Natural killer cell (primary cell): ENCODE measurements at regions not wholly inside any gene's neighbourhood (a gene's known extent, or its start where the extent isn't known, plus 50 kb on each side); places are given as distances from the start of the nearest gene placed in this dataset.

Experiments used
- ATAC-seq, 3 donors: fragments of 150-1000 bp in 2 of 3; fragments of 200-7000 bp in 1 of 3; cut with Tn5 transposase; 1 replicate in 1 of 3; 2 replicates in 2 of 3; pipeline ENCODE4 v1.10.0; 2021; ENCODE audit warnings: mild to moderate bottlenecking in 2 of 3, moderate library complexity in 2 of 3
- DNase-seq, 2 donors: peaks; one replicate each; pipeline versions ENCODE4 v3.0.0 to v3.0.0-alpha.2; 2013 to 2021; ENCODE audit warnings: mixed read lengths in 1 of 2
- H3K27ac ChIP-seq: one replicate; pipeline ENCODE4 v1.5.1; 2013; ENCODE audit warnings: mild to moderate bottlenecking, low read length
- H3K27me3 ChIP-seq: one replicate; pipeline ENCODE4 v1.6.1; 2013; ENCODE audit warnings: low read length; ENCODE audit not compliant: control insufficient read depth, insufficient read depth
- H3K36me3 ChIP-seq: one replicate; pipeline ENCODE4 v1.6.1; 2013; ENCODE audit warnings: low read length; ENCODE audit not compliant: control insufficient read depth, insufficient read depth
- H3K4me1 ChIP-seq: one replicate; pipeline ENCODE4 v1.6.1; 2013; ENCODE audit warnings: low read length; ENCODE audit not compliant: control insufficient read depth, insufficient read depth
- H3K4me3 ChIP-seq: one replicate; pipeline ENCODE4 v1.5.1; 2013; ENCODE audit warnings: low read length
- H3K9me3 ChIP-seq: one replicate; pipeline ENCODE4 v1.6.1; 2013; ENCODE audit warnings: low read length; ENCODE audit not compliant: control insufficient read depth, insufficient read depth
- H3K27ac Mint-ChIP-seq, 2 donors: one replicate each; pipeline ENCODE4 v1.8.0; 2022; ENCODE audit warnings: mild to moderate bottlenecking in 2 of 2, mixed read lengths in 2 of 2, moderate library complexity in 1 of 2
- H3K27me3 Mint-ChIP-seq, 2 donors: one replicate each; pipeline ENCODE4 v1.8.0; 2022; ENCODE audit warnings: low read depth in 2 of 2, mixed read lengths in 2 of 2
- H3K36me3 Mint-ChIP-seq: one replicate; pipeline ENCODE4 v1.8.0; 2022; ENCODE audit warnings: mixed read lengths
- H3K4me1 Mint-ChIP-seq, 2 donors: one replicate each; pipeline ENCODE4 v1.8.0; 2022; ENCODE audit warnings: mixed read lengths in 2 of 2
- H3K4me3 Mint-ChIP-seq: one replicate; pipeline ENCODE4 v1.8.0; 2022; ENCODE audit warnings: mild to moderate bottlenecking, moderate library complexity, mixed read lengths
- H3K9me3 Mint-ChIP-seq, 2 donors: one replicate each; pipeline ENCODE4 v1.8.0; 2022; ENCODE audit warnings: mixed read lengths in 2 of 2
- WGBS: methylation state at CpG from one replicate; pipeline ENCODE4 v1.1.7; 2013; ENCODE audit warnings: missing lambda C conversion rate; ENCODE audit not compliant: insufficient coverage; 5-methylcytosine and 5-hydroxymethylcytosine counted together
- intact Hi-C: fragments of 100-400 bp; cut with micrococcal nuclease; formaldehyde crosslinking; loops from one replicate; pipeline ENCODE4 v1.14.2; 2022
- TF ChIP-seq, protein P1 (sequence below): fragments of 200-600 bp; IDR thresholded peaks from one replicate; pipeline ENCODE4 v1.8.0; 2022; ENCODE audit warnings: antibody characterized with exemption

DNA sequence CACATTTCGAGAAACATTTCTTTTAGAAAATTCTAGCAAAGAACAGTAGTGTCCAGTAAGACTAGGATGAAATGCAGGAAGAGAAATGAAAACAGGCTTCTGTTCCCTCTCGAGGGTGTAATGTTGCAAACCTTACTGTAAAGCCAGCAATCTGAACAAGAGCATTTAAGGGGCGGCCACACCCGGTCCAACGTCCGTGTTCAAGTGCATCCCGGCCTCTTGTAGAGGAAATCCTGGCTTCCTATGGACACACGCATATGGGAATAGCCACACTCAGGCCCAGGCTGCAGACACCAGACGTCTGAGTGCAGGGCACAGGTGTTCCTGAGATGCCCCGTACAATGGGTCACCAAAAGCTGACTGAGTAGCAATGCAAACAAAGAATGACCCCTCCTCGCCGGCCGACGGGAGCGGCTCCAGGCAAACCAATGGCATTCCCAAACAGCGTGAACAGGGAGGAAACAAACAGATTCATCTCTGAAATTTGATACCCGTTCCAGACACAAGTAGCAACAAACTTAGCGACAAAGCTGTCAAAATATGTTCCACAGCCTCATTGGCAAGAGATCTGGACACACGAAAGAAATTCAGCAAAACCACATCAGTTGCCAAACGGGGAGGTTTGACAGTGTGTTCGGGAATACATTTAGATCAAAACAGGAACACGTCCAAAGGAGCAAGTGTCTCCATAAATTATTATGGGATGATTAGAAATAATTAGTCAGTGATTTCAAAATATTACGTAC, 278.6 kb upstream of the TSHZ3 start:
- H3K4me1 ChIP-seq: no peaks in the 10 kb centered on the region
- H3K4me3 ChIP-seq: no peak overlapping the region
- H3K27me3 ChIP-seq: no peaks in the 10 kb centered on the region
- H3K36me3 ChIP-seq: no peaks in the 10 kb centered on the region
- Mint-ChIP-seq H3K4me1 (no peaks in the 10 kb centered on the region), H3K4me3 (no peak overlapping the region), H3K27ac (no peak overlapping the region), H3K27me3 (peaks cover 4 to 7% of the 10 kb centered on the region in 2 donors), H3K36me3 (no peaks in the 10 kb centered on the region), H3K9me3 (no peaks in the 10 kb centered on the region)
- no peaks in the 10 kb centered on the region for H3K9me3 ChIP-seq
- no peak for DNase-seq
- TF ChIP-seq, protein P1, sequence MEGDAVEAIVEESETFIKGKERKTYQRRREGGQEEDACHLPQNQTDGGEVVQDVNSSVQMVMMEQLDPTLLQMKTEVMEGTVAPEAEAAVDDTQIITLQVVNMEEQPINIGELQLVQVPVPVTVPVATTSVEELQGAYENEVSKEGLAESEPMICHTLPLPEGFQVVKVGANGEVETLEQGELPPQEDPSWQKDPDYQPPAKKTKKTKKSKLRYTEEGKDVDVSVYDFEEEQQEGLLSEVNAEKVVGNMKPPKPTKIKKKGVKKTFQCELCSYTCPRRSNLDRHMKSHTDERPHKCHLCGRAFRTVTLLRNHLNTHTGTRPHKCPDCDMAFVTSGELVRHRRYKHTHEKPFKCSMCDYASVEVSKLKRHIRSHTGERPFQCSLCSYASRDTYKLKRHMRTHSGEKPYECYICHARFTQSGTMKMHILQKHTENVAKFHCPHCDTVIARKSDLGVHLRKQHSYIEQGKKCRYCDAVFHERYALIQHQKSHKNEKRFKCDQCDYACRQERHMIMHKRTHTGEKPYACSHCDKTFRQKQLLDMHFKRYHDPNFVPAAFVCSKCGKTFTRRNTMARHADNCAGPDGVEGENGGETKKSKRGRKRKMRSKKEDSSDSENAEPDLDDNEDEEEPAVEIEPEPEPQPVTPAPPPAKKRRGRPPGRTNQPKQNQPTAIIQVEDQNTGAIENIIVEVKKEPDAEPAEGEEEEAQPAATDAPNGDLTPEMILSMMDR: no peak
- intact Hi-C loops: no loop called here
- no peak overlapping the region for H3K27ac ChIP-seq
- WGBS: 76% methylated on average over 23 of the region's 23 CpGs
- ATAC-seq: no peak

DNA sequence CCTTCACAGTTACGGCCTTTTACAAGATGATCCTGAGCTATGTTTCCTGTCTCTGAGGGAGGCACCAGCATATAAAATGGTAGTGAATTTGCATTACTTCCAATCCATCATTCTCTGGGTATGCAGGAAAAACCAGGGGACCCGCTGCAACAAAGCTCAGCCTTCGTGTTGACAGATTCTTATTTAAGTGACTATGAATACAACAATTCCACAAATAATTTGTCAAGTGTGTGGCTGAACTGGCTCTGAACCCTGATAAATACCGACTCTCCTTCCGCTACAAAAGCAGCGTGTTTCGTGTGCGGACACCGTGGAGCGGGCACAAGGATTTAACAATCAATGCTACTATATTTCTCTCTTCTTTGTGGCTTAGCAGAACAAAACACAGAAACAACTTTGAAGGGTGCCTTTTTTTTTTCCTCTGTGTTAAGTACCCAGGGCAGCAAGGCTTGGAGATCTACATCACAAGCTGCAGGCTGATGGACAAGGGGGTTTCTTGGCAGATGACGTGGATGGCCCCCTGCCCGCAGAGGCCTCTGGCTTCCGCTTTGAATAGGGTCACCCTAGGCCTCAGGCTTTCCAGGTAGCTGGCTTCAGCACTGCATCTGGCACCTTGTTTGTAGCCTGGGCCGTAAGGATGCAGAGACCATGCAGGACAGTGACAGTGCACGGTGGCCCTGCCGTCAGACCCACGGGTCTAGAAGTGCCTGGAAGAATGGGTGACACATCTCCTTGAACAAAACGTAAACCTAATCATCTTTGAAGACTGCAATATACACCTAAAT, 280.5 kb upstream of the TSHZ3 start:
- no peaks in the 10 kb centered on the region for H3K36me3 ChIP-seq
- H3K27me3 ChIP-seq: no peaks in the 10 kb centered on the region
- no peaks in the 10 kb centered on the region for H3K4me1 ChIP-seq
- DNase-seq (no peak), ATAC-seq (no peak)
- no peak overlapping the region for H3K4me3 ChIP-seq
- 91% methylated on average over 16 of the region's 18 CpGs for WGBS
- H3K4me1 Mint-ChIP-seq: no peaks in the 10 kb centered on the region
- TF ChIP-seq, protein P1: no peak
- intact Hi-C loops: no loop called here
- no peak overlapping the region for H3K27ac ChIP-seq
- no peaks in the 10 kb centered on the region for H3K9me3 ChIP-seq
- no peak overlapping the region for H3K4me3 Mint-ChIP-seq
- H3K27me3 Mint-ChIP-seq: peaks cover 4 to 7% of the 10 kb centered on the region in 2 donors
- H3K27ac Mint-ChIP-seq: no peak overlapping the region
- no peaks in the 10 kb centered on the region for H3K36me3 Mint-ChIP-seq
- no peaks in the 10 kb centered on the region for H3K9me3 Mint-ChIP-seq

DNA sequence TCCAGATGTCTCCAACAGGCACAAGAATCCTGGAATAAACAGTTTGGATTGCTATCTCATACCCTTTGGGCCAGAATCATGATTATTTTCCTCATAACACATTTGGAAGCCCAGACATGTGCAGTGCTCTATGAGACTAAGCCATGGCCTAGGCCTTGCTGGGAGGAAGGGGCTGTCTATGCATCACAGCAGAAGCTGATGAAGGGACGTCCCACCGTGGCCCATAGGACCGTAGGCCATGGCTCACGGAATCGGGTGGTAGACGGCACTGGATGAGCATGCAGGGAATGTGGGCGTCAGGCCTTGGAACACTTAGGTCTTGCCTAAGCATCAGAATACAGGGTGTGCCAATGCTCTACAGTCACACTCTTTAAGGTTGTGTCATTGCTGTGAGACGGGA, 283.8 kb upstream of the TSHZ3 start:
- intact Hi-C loops: no loop called here
- Mint-ChIP-seq H3K27ac (no peak overlapping the region), H3K27me3 (peaks cover 0 to 6% of the 10 kb centered on the region in 2 donors), H3K4me1 (no peaks in the 10 kb centered on the region), H3K9me3 (no peaks in the 10 kb centered on the region), H3K4me3 (no peak overlapping the region), H3K36me3 (no peaks in the 10 kb centered on the region)
- ATAC-seq (no peak), DNase-seq (no peak)
- Histone ChIP-seq H3K27ac (no peak overlapping the region), H3K36me3 (no peaks in the 10 kb centered on the region), H3K4me3 (no peak overlapping the region), H3K27me3 (no peaks in the 10 kb centered on the region), H3K4me1 (no peaks in the 10 kb centered on the region), H3K9me3 (no peaks in the 10 kb centered on the region)
- TF ChIP-seq, protein P1: no peak
- 93% methylated on average over 8 of the region's 8 CpGs for WGBS
